Activated effector memory CD4-positive, alpha-beta T cell treated with Interleukin-2 at 50 U/mL for 16 hours (primary cell): ENCODE measurements at regions not wholly inside any gene's neighbourhood (a gene's known extent, or its start where the extent isn't known, plus 50 kb on each side); places are given as distances from the start of the nearest gene placed in this dataset.

Source experiments
- DNase-seq: peaks from one replicate; pipeline ENCODE4 v3.0.0-alpha.2; 2020

DNA sequence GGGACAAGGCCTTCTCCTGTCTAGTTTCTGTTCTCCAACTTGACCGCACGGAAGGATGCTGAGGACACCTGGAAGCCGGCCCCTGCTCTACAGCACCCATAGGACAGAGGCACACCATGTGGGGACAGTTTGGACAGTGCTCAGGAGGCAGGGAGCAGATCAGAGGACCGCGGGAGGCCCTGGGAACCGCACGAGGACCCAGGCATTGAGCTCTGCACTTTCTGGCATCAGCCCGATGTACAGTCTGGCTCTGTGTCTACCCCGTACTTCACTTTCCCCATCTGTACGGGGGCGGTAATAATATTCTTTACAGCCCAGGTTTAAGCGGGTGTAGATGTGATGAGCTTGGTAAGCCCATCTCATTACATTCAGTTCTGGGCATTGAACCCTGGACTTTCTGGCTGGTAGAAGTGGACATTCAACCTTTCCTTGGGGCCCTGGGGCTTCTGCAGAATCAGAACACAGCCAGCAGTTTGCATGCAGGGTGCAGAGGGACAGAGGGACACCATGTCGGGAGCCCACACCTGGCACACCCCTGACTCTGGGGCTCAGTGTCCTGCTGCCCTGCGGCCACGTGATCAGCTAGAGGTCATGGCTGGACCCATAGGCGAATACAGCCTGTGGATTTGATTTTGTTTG, 258.7 kb downstream of the SEC14L1 start:
- DNase-seq = no peak

DNA sequence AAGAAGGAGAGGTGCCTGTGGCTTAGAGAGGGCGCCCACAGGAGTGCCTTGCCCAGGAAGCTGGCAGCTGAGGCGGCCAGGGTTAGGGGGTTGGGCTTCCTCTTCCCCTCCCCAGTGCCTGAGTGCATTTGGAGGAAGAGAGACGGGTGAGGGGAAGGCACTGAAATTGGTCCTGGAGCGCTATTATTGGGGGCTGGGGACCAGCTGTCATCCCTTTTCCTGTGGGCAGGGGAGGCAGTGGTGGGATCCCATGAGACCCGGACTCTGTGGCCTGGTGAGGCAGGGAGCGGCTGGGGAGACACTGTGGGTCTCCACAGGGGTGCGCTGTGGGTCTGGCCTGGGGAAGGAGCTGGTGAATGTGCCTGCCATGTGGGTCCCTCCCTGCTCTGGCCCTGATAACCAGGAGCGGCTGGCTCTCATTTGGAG, 259.7 kb downstream of the SEC14L1 start:
- DNase-seq = peak; percentile 69

DNA sequence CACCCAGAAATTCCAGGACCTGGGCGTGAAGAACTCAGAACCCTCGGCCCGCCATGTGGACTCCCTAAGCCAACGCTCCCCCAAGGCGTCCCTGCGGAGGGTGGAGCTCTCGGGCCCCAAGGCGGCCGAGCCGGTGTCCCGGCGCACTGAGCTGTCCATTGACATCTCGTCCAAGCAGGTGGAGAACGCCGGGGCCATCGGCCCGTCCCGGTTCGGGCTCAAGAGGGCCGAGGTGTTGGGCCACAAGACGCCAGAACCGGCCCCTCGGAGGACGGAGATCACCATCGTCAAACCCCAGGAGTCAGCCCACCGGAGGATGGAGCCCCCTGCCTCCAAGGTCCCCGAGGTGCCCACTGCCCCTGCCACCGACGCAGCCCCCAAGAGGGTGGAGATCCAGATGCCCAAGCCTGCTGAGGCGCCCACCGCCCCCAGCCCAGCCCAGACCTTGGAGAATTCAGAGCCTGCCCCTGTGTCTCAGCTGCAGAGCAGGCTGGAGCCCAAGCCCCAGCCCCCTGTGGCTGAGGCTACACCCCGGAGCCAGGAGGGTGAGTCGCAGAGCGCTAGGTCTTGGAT, 261.5 kb downstream of the SEC14L1 start:
- DNase-seq = no peak

DNA sequence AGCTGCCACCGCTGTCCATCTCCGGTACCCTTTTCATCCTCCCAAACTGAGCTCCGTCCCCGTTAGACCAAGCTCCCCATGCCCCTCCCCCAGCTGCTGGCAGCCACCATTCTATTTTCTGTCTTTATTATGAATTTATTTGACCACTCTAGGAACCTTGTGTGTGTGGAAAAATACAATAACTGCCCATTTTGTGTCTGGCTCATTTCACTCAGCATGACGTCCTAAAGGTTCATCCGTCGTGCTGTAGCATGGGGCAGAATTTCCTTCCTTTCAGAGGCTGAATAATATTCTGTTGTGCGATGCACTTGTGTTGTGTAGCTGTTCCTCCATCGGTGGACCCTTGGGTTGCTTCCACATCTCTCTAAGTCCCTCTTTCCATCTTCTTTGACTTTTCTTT, 263.1 kb downstream of the SEC14L1 start:
- no peak for DNase-seq

DNA sequence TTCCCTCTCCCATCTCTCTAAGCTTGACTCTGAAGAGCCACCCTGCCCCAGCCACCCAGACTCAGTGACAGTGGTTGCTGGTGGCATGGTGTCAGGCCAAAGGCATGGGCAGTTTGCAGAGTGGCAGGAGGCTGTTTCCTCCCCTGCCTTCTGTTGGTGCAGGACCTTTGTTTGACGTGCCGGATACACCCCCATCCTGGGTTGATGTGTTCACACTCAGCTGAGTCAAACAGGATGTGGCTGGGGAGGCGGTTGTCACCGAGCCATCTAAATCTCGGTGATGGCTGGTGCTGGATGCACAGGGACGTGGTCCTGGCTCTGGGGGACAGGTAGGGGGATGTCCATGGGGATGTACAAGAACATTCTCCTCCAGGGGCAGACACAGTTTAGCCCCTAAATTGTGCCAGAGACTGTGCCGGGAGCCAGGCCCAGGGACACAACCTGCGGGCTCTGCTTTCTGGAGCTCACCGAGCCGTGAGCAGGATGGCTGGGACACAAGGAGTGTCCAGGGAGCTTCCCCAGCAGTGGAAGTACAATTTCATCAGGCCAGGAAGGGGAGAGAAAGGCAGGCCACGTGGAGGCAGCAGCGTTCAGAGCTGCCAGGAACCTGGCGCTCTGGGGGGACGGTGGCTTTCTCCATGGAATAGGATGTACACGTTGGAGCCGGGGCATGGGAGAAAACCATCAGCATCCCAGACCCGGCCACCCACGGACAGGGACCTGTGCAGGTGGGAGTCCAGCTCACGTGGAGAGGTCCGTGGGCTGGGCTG, 264.2 kb downstream of the SEC14L1 start:
- DNase-seq = peak; percentile 79

DNA sequence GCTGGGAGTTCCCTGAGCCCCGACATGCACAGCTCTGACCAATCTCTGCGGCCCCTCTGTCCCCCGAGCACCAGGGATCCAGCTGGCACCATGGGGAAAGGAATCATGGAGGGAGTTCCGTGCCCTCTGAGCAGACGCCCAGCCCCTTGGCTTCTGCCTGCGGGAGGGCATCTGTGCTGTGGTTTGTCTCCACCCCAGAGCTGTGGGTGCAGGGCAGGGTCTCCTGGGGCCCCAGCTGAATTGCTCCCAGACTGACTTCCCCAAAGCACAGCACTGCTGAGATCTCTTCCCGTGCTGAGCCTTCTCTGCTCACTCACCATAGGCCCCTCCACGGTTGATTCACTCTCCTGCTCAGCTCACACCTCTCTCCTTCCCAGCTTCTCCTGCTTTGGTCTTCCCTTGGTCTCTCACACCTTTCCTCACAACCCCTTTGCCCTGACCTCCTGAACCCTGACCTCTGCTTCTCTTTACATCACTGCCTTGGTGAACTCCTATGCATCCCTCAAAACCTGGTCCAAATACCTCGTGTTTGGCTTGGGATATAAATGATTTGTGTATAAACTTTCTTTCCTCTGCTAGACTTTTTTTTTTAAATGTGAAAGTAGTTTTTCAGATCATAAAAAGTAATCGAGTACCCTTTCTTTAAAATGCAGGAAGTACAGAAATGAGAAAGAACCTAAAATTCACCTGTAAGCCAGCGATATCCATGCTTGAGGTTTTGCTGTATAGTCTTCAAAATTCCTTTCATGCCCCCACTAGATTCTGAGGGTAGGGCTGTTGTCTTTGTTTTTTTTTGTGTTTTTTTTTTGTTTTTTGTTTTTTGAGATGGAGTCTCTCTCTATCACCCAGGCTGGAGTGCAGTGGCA, 265.3 kb downstream of the SEC14L1 start:
- peak; percentile 27 for DNase-seq

DNA sequence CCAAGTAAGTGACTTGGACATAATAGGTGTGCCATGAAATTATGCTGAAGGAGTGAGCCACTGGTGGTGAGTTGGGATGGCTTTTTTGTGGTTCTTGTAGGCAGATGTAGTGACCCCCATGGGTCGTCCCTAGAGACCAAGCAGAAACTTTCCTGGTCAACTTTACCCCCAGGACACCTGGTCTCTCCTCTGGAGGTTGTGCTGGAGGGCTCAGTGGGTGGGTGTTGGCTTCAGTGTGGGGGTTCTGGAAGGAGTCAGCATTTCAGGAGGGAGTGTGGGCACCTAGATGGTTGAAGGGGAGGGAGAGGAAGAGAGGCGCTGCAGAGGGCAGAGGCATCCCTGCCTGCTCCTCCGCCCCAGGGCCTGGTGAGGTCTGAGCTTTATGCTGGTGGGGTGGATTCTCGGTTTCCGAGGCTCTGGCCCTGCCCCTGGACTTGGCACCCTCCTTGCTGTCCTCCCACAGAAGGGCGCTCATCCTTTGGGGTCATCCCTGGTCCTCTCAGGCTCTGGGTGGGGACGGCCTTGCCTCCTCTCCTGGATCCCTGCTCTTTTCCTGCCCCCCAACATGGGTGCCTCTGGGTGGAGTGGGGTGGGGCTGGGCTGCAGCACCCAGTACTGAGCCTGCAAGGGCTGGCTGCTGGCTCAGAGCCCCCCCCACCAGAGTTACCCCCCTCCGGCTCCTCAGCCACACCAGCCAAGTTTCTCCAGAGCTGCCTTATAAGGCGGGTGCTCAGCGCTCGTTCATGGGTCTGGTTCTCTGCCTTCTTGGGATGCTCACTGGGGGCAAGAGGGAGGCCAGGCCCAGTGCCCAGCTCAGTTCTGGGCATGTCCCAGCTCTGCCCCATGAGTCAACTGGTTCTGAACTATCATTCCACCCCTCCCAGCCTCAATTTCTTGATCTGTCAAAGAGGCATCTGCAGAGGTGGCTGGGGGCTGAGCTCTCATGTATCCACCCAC, 266.8 kb downstream of the SEC14L1 start:
- DNase-seq = no peak

DNA sequence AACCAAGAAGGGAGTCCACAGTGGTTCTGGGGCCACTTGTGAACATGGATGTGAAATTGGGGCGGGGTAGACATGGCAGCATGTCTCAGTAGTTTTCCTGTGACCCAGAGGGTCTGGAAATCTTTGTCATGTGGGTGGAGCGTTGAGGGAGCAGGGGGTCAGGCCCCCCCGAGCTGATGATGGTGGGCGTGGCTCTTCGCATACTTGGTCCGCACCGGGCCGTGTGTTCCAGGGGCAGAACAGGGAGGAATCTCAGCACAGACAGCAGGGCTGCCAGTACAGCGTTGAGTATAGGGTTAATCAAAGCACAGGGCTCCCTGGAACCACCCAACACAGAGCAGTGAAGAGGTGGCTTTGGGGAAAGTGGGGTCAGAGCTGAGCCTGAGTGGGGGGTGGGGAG, 267.5 kb downstream of the SEC14L1 start:
- DNase-seq = no peak

DNA sequence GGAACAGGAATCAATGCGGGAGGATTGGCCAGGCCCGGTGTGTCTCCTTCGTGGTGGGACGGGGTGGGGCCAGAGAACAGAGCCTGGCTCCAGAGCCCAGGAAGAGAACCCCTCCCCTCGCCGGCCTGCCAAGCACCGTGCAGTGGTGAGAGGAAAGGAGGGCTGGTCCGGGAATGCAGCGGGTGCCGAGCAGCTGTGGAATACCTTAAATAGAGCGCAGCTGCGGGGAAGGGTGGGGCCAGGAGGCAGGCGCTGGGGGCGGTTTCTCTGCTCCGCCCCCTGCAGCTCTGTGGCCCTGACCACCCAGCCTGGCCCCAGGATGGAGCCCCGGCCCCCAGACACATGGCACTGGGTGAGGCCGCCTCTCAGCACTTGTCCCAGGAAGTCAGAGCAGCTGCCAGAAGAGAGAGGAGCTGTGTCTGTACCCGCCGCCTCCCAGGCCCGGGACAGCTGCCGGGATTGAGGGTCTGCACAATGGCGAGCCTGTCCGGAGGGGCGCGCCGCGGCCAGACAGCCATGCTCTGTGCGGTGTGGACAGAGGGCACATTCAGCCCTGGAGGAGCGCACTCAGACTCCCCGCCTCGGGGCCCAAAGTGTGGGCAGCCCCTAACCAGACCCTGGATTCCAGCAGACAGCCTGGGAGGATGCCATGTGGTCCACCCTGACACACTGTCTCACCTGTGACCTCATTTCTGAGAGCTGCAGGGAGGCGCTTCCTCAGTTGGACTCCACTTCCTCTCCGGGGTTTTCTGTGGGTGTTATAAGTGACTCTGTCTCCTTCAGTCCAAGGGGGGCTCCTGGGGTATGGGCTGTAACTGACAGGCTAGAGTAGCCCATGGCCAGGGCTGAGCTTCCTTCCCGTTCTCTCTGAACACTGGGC, 268.8 kb downstream of the SEC14L1 start:
- DNase-seq = peak; percentile 38

DNA sequence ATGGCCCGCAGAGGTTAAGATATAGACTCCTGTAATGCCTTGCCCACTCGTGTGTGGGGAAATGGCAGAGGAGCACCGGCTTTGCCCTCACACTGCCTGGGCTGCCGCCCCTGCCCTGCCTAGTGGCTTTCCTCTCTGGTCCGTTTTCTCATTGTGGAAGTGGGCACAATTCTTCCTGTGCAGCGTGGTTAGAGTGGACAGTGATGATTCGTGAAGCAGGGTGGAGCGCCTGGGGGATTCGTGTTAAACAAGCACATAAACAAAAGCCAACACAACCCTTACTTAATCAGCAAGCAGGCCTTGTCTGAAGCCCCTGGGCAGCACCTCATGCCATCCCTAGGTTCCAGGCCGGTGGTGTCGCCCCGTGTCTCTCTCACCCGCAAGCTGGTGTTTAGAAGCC, 269.7 kb downstream of the SEC14L1 start:
- no peak for DNase-seq

DNA sequence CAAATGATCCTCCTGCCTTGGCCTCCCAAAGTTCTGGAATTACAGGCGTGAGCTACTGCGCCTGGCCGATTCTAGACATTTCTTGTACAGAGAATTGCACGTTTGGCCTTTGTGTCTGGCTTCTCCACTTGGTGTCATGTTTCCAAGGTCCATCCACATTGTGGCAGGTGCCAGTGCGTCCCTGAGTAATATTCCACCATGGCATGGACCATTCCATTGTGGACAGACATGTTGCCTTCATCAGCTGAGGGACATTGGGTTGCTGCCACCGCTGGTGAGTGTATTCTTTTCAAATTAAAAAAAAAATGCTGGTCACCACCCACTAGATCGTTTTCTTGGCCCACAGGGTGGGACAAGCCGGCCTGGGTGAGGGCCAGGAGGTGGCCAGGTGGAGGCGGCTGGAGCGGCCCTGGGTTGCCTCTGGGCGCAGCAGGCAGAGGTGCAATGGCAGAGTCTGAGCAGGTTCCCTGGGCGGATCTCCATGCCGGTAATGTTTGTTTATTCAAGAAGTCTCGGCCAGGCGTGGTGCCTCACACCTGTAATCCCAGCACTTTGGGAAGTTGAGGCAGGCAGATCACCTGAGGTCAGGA, 274.1 kb downstream of the SEC14L1 start:
- no peak for DNase-seq

DNA sequence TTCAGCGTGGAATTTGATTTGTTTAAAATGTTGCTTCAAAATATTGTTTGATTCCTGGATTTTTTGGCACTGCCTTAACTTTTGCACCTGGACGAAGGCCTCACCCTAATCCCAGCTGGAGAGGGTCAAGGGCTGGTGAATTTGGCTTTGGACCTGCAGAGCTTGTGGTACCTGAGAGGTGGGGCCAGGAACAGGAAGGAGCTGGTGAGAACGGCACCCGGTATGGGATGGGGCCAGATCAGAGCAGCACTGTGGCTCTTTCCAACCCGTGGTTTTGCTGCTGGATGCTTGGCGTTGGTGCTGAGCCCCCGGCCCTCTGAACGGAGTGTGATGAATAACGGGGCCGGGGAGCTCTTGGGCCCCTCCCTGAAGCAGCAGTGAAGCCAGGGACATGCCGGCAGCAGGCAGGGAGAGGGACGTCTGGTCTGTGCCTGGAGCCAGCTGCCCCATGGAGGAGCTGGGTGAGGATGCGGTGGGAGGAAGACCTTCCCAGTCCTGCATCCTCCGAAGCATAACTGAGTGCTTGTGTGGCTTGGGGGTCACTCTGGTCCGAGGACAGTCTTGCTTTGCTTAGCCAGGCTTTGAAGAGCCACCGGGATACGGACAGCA, 275.4 kb downstream of the SEC14L1 start:
- DNase-seq = no peak

DNA sequence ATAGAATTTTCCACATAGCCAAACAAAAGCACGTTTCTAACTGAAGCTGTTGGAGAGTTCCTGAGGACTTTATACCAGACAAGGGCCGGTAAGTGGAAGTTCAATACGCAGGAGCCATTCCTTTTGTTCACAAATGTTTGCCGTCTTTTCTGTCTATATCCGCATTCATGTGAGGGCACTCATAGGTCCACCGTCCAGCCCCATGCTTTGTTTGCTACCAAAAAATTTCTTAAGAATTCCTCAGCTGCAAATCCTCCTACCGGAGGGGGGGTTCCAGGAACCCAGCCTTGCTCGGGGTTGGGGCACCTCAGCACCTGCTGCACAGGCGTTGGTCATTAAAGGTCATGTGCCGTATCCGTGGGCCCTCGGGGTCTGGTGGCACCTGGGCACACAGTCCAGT, 276.8 kb downstream of the SEC14L1 start:
- DNase-seq = no peak

DNA sequence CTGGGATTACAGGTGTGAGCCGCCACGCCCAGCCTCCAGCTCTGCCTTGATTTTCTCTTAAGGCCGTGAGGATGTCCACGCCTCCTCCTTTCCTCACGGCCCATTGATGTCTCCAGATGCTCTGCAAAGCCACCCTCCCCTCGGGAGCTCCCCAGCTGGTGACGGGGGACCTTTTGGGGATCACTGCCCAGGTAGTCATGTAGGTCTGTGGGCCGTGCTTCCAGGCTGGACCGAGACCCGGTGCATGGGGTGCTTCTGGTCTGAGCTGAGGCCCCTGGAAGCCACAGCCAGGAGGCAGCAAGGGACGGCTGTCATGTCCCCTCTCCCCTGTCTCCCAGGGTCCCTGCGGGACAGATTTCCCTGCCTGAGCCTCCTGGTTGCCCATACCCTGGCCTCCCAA, 277.8 kb downstream of the SEC14L1 start:
- DNase-seq = no peak

DNA sequence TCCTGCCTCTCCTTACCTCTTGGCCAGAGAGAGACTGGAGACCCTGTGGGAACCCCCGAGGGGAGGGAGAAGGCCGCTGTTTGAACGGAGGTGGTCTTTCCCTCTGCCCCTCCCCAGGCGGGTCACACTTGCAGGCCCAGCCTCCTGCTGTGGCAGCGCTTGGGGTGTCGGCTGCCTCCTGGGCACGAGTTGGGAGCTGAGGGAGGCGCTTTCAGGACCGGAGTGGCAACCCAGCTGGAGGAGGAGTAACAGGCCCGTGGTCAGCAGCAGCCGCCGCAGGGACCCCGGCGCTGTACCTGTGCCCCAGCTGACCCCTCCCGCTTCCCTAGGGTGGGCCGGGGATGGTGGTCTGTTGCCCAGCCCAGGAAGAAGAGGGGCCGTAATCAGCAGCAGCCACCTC, 278.3 kb downstream of the SEC14L1 start:
- no peak for DNase-seq

DNA sequence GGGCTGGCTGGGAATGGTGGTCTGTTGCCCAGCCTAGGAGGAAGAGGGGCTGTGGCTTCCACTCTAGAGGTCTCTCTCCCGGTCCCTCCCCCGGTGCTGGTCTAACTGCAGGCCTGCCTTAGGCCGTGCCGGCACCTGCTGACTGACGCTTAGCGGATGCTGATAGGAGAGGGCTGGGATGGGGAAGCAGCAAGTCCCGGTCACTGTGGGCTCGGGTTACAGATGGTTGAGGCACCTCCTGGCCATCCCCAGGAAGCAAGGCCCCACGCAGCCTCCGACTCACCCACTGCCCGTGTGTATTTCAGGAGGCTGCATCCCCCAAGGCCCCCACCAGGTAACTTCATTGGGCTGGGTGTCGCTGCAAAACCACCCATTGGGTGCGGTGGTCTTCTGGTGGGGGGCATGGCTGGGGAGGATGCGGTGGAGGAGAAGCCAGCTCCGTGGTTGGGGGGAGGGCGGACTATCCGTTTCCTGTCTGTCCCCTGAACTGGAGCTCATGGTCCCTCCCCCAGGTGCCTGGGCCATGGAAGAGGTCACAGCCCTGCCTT, 278.9 kb downstream of the SEC14L1 start:
- DNase-seq = no peak

DNA sequence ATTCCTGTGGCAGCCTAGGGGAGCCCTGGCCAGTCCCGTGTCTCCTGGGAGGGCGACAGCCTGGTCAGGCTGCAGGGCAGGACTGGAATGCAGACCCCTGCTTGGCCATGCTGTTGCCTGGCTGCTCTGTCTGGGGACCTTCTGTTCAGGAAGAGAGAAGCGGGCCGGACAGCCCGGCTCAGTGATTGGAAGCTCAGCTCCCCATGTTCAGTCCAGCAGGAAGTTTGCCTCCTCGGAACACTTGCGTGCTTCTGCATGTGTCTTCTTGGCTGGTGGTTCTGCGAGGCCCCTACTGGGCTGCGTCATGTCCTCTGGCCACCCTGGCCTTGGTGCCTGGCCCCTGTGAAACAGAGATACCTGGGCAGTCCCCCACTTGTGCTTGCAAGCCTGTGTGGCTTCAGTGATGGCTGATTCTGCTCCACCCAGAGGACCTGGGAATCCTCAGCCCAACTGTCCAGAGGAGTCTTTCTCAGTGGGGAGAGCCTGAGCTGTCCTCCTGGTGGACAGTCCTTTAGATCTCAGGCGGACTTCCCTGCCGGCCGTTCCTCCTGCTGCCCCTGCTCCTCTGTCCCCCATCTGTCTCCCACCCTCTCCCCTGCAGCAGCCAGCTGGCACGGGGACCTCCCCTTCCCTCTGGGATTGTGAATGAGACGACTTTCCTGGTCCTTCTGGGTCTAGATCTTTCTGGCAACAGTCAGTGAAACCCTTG, 279.5 kb downstream of the SEC14L1 start:
- no peak for DNase-seq

DNA sequence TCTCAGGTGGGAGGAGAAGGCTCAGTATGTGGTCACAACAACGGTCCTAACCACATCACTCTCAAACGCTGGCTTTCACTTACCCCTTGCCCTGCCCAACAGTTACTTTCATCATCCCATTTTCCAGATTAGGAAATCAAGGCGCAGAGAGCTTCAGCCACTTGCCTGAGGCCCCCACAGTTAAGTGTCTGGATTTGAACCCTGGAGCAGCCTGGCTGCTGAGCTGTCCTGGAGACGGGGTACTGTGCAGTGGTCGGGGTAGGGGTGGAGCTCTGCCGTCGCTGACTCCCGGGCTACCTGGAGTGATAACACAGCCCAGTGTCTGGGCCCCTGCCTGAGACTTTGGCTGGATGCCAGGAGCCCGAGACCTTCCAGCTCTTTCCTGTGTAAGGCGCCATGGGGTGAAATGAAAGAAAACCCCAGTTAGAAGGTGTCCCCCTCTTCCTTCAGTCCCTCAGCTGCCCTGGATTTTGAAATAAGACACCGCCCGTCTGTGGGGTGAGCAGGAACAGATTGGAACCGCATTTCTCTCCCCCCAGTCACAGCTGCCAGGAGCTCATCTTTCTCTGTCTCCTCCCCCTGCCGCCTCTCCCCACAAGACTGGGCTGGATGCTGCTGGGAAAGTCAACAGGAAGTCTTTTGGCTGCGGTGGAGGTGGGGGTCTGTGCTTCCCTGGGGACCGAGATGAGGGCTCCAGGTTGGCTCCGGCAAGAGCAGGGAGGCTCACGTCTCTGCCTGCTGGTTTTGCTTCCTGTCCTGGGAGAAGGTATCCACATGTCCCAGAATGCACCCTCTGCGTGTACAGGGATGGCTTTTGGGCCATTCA, 280.2 kb downstream of the SEC14L1 start:
- DNase-seq = peak; percentile 38
